Loucy (cell line): ENCODE measurements at regions not wholly inside any gene's neighbourhood (a gene's known extent, or its start where the extent isn't known, plus 50 kb on each side); places are given as distances from the start of the nearest gene placed in this dataset.

Experiments
- H2AFZ ChIP-seq: fragments of 200-600 bp; sonication (generic); 2 replicates; pipeline ENCODE4 v1.6.0; 2016; ENCODE audit warnings: antibody characterized with exemption, mild to moderate bottlenecking, low read length, moderate library complexity
- H3F3A ChIP-seq: fragments of 200-600 bp; 2 replicates; pipeline ENCODE4 v1.6.0; 2016; ENCODE audit warnings: antibody characterized with exemption, low read depth, mild to moderate bottlenecking
- H3K27me3 ChIP-seq: fragments of 200-600 bp; sonication (generic); 2 replicates; pipeline ENCODE4 v1.6.1; 2014; ENCODE audit warnings: low read length, mild to moderate bottlenecking; ENCODE audit not compliant: insufficient read depth, poor library complexity, severe bottlenecking
- H3K36me3 ChIP-seq: fragments of 200-600 bp; sonication (generic); 2 replicates; pipeline ENCODE4 v1.6.1; 2016; ENCODE audit warnings: low read length; ENCODE audit not compliant: insufficient read depth
- H3K4me1 ChIP-seq: fragments of 200-600 bp; sonication (generic); 2 replicates; pipeline ENCODE4 v1.5.1; 2014; ENCODE audit warnings: low read length, mild to moderate bottlenecking; ENCODE audit not compliant: insufficient read depth, poor library complexity, severe bottlenecking
- H3K4me2 ChIP-seq: fragments of 200-600 bp; sonication (generic); 2 replicates; pipeline ENCODE4 v1.6.0; 2014; ENCODE audit warnings: antibody characterized with exemption, low read length, low read depth, mild to moderate bottlenecking; ENCODE audit not compliant: poor library complexity, severe bottlenecking
- H3K4me3 ChIP-seq: fragments of 200-600 bp; sonication (generic); 2 replicates; pipeline ENCODE4 v1.5.1; 2014; ENCODE audit warnings: low read length, mild to moderate bottlenecking, mixed read lengths; ENCODE audit not compliant: poor library complexity, severe bottlenecking
- H3K79me2 ChIP-seq: fragments of 200-600 bp; sonication (generic); 2 replicates; pipeline ENCODE4 v1.6.1; 2014; ENCODE audit warnings: low read length; ENCODE audit not compliant: insufficient read depth
- H3K9ac ChIP-seq: fragments of 200-600 bp; sonication (generic); 2 replicates; pipeline ENCODE4 v1.6.0; 2014; ENCODE audit warnings: mild to moderate bottlenecking, low read depth, low read length, moderate library complexity; ENCODE audit not compliant: poor library complexity, severe bottlenecking
- H3K9me2 ChIP-seq: fragments of 200-600 bp; sonication (generic); replicated peaks from 2 replicates; pipeline ENCODE4 v1.6.1; 2016; ENCODE audit warnings: low read depth, low read length, mixed read lengths
- H3K9me3 ChIP-seq: fragments of 200-600 bp; sonication (generic); 2 replicates; pipeline ENCODE4 v1.6.1; 2014; ENCODE audit warnings: mild to moderate bottlenecking, antibody characterized with exemption, low read length, low read depth; ENCODE audit not compliant: insufficient read depth
- H4K20me1 ChIP-seq: fragments of 200-600 bp; sonication (generic); 2 replicates; pipeline ENCODE4 v1.6.0; 2014; ENCODE audit warnings: antibody characterized with exemption, low read length, mild to moderate bottlenecking; ENCODE audit not compliant: insufficient read depth, poor library complexity, severe bottlenecking
- EZH2phosphoT487 ChIP-seq: fragments of 200-600 bp; IDR thresholded peaks from 2 replicates; pipeline ENCODE4 v1.6.1; 2018; ENCODE audit warnings: antibody characterized with exemption, mild to moderate bottlenecking, moderate library complexity, borderline replicate concordance
- TF ChIP-seq, protein P1 (sequence below): fragments of 200-600 bp; sonication (generic); conservative IDR thresholded peaks from 2 replicates; pipeline ENCODE4 v1.5.1; 2014; ENCODE audit warnings: mild to moderate bottlenecking, antibody characterized with exemption, low read length

DNA sequence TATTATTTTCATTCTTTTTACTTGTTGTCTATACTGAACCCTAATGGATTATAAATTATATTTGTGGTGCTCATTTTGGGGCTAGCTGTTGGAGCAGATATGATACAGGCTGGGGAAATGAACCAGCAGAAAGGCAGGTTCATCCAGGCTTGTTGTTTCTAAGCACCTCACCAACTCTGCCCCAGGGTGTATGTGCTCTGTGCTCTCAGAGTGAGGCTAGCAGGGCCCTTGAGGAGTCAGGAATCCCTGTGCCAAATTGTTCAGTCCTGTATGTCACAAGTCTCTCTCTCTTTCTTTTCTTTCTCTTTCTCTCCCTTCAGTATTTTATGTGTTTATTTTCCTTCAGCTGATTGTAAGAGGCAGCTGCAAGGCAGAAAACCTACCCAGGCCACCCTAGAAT, 181.1 kb upstream of the DPP10 start:
- Histone ChIP-seq H3K9ac (no peak overlapping the region), H3K36me3 (no peaks in the 10 kb centered on the region), H3K79me2 (no peaks in the 10 kb centered on the region), H3K4me2 (no peak overlapping the region), H3F3A (no peaks in the 10 kb centered on the region), H3K9me3 (no peaks in the 10 kb centered on the region), H2AFZ (no peak overlapping the region), H4K20me1 (no peaks in the 10 kb centered on the region), H3K4me1 (no peaks in the 10 kb centered on the region), H3K9me2 (no peaks in the 10 kb centered on the region), H3K27me3 (no peaks in the 10 kb centered on the region), H3K4me3 (no peak overlapping the region)
- TF ChIP-seq EZH2phosphoT487 = no peak
- TF ChIP-seq, protein P1, sequence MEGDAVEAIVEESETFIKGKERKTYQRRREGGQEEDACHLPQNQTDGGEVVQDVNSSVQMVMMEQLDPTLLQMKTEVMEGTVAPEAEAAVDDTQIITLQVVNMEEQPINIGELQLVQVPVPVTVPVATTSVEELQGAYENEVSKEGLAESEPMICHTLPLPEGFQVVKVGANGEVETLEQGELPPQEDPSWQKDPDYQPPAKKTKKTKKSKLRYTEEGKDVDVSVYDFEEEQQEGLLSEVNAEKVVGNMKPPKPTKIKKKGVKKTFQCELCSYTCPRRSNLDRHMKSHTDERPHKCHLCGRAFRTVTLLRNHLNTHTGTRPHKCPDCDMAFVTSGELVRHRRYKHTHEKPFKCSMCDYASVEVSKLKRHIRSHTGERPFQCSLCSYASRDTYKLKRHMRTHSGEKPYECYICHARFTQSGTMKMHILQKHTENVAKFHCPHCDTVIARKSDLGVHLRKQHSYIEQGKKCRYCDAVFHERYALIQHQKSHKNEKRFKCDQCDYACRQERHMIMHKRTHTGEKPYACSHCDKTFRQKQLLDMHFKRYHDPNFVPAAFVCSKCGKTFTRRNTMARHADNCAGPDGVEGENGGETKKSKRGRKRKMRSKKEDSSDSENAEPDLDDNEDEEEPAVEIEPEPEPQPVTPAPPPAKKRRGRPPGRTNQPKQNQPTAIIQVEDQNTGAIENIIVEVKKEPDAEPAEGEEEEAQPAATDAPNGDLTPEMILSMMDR = no peak

DNA sequence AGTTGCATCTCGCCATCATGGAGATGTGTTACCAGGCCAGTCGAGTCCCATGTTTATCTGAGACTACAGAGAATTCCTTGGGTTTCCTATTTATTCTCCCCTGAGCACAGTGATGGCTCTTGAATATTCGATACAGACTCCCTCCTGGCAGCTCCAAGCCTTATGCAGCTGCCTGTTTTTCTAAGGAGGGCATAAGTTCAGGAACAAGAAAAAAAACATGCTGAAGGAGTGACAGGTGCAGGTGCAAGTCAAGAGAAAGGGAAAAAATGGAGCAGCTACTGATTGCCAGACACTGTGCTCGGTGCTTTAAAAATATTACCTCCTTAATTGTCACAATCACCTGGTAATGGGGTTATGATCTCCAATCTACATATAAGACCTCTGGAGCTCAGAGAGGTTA, 177.2 kb upstream of the DPP10 start:
- Histone ChIP-seq H4K20me1 (no peaks in the 10 kb centered on the region), H2AFZ (no peak overlapping the region)
- no peak for TF ChIP-seq EZH2phosphoT487
- TF ChIP-seq, protein P1 = no peak

DNA sequence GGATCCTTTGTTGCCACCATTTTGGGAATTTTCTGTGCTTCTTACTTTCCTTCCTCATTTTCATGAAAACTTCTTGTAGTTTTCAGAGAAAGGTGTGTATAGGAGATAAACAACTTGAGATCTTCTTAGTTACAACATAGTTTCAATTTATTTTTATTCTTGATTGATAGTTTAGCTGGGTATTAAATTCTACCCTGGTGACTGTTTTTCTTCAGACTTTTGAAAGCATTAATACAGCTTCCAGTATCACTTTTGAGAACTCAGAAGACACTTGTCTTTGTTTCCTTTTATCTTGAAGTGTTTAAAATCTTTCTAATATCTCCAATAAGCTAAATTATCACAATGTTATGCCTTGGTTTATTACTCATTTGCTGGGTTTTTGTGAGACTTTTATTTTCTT, 167.5 kb upstream of the DPP10 start:
- Histone ChIP-seq H2AFZ (no peak overlapping the region), H3K4me2 (no peak overlapping the region), H3K4me1 (no peaks in the 10 kb centered on the region), H3K9me2 (no peaks in the 10 kb centered on the region), H3K79me2 (no peaks in the 10 kb centered on the region), H4K20me1 (no peaks in the 10 kb centered on the region), H3K9me3 (0 out of 2 replicates have a peak, but pooled peaks cover 6% of the 10 kb centered on the region), H3K4me3 (no peak overlapping the region), H3F3A (no peaks in the 10 kb centered on the region), H3K9ac (no peak overlapping the region), H3K27me3 (no peaks in the 10 kb centered on the region), H3K36me3 (no peaks in the 10 kb centered on the region)
- TF ChIP-seq, protein P1 = no peak
- TF ChIP-seq EZH2phosphoT487 = no peak

More for the DNA sequence above, 177.2 kb upstream of the DPP10 start:
- Histone ChIP-seq H3K4me3 (no peak overlapping the region), H3K4me1 (no peaks in the 10 kb centered on the region), H3K79me2 (no peaks in the 10 kb centered on the region), H3F3A (no peaks in the 10 kb centered on the region), H3K9me2 (no peaks in the 10 kb centered on the region), H3K36me3 (no peaks in the 10 kb centered on the region), H3K4me2 (no peak overlapping the region), H3K9me3 (no peaks in the 10 kb centered on the region), H3K9ac (no peak overlapping the region), H3K27me3 (no peaks in the 10 kb centered on the region)
